Tibial nerve (tissue), 4 donors: ENCODE measurements at regions not wholly inside any gene's neighbourhood (a gene's known extent, or its start where the extent isn't known, plus 50 kb on each side); places are given as distances from the start of the nearest gene placed in this dataset.

Experiments
- DNase-seq, 2 donors: peaks; one replicate each; pipeline ENCODE4 v3.0.0-alpha.2; 2019; ENCODE audit warnings: low spot score in 2 of 2
- H3K27ac ChIP-seq, 4 donors: fragments of 200-600 bp; sonication (generic) in 3 of 4; one replicate each; pipeline ENCODE4 v1.5.1; 2017 to 2019; ENCODE audit warnings: mild to moderate bottlenecking in 1 of 4
- H3K27me3 ChIP-seq, 2 donors: fragments of 200-600 bp; sonication (generic) in 1 of 2; one replicate each; pipeline versions ENCODE4 v1.5.1 to v1.6.0; 2017 to 2019
- H3K36me3 ChIP-seq, 3 donors: fragments of 200-600 bp; sonication (generic); one replicate each; pipeline ENCODE4 v1.5.1; 2018 to 2019
- H3K4me1 ChIP-seq, 4 donors: fragments of 200-600 bp; sonication (generic) in 3 of 4; one replicate each; pipeline ENCODE4 v1.5.1; 2017 to 2019
- H3K4me3 ChIP-seq, 4 donors: fragments of 200-600 bp; sonication (generic) in 3 of 4; one replicate each; pipeline ENCODE4 v1.5.1; 2017 to 2019; ENCODE audit warnings: mild to moderate bottlenecking in 1 of 4, moderate library complexity in 1 of 4
- H3K9me3 ChIP-seq, 4 donors: fragments of 200-600 bp; sonication (generic) in 3 of 4; one replicate each; pipeline ENCODE4 v1.5.1; 2017 to 2019
- EP300 ChIP-seq, 2 donors: sonication (generic); formaldehyde crosslinking; IDR thresholded peaks; one replicate each; pipeline ENCODE4 v1.6.1; 2017; ENCODE audit warnings: antibody characterized with exemption in 2 of 2, mild to moderate bottlenecking in 1 of 2
- POLR2A ChIP-seq, 2 donors: fragments of 450-650 bp; IDR thresholded peaks; one replicate each; pipeline ENCODE4 v1.6.1; 2017; ENCODE audit warnings: antibody characterized with exemption in 2 of 2, mild to moderate bottlenecking in 2 of 2, moderate library complexity in 2 of 2
- WGBS, 2 donors: methylation state at CpG; one replicate each; pipeline ENCODE4 v1.1.5; 2018; 5-methylcytosine and 5-hydroxymethylcytosine counted together
- TF ChIP-seq, protein P1 (sequence below), 5 experiments: fragments of 200-600 bp in 3 of 5; fragments of 450-650 bp in 2 of 5; sonication (generic) in 3 of 5; IDR thresholded peaks; one replicate each; pipeline ENCODE4 v1.5.1; 2016 to 2019; ENCODE audit warnings: antibody characterized with exemption in 5 of 5, mild to moderate bottlenecking in 3 of 5, moderate library complexity in 2 of 5

DNA sequence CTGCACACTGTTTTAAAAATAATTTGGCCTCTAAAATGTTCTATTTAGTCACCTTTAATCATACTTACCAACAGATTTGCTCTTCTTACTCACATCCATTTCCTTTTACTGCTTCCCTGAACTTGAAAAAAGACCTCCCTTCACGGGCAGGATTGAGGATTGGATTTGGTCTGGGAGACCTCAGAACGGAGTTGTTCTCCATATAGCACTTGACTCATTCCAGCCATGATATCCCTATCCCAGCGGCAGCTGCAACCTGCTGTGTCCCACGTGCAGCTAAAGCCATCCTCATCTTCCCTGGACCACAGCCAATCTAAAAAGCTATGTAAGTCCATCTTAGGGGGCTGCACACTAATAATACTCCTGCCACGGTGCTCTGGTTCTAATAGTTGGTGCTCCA lies 97.0 kb upstream of the PTPRM start:
- H3K27me3 ChIP-seq = no peaks in the 10 kb centered on the region
- no peak for DNase-seq
- TF ChIP-seq, protein P1, sequence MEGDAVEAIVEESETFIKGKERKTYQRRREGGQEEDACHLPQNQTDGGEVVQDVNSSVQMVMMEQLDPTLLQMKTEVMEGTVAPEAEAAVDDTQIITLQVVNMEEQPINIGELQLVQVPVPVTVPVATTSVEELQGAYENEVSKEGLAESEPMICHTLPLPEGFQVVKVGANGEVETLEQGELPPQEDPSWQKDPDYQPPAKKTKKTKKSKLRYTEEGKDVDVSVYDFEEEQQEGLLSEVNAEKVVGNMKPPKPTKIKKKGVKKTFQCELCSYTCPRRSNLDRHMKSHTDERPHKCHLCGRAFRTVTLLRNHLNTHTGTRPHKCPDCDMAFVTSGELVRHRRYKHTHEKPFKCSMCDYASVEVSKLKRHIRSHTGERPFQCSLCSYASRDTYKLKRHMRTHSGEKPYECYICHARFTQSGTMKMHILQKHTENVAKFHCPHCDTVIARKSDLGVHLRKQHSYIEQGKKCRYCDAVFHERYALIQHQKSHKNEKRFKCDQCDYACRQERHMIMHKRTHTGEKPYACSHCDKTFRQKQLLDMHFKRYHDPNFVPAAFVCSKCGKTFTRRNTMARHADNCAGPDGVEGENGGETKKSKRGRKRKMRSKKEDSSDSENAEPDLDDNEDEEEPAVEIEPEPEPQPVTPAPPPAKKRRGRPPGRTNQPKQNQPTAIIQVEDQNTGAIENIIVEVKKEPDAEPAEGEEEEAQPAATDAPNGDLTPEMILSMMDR (IDR thresholded peaks at IDR 0.05) = no peak
- TF ChIP-seq POLR2A (IDR thresholded peaks at IDR 0.05) = no peak
- no peak for TF ChIP-seq EP300 (IDR thresholded peaks at IDR 0.05)
- H3K4me1 ChIP-seq = no peaks in the 10 kb centered on the region
- no peaks in the 10 kb centered on the region for H3K36me3 ChIP-seq
- H3K4me3 ChIP-seq = no peak overlapping the region
- H3K9me3 ChIP-seq = no peaks in the 10 kb centered on the region
- no peak overlapping the region for H3K27ac ChIP-seq
- 65 to 67% methylated on average over 5 of the region's 5 CpGs for WGBS, 2 donors

GRCh38 chr18:7470503-7470902 lies 96.6 kb upstream of the PTPRM start:
- no peak overlapping the region for H3K27ac ChIP-seq
- no peaks in the 10 kb centered on the region for H3K36me3 ChIP-seq
- H3K9me3 ChIP-seq = no peaks in the 10 kb centered on the region
- no peak overlapping the region for H3K4me3 ChIP-seq
- no peak for DNase-seq
- H3K27me3 ChIP-seq = no peaks in the 10 kb centered on the region
- TF ChIP-seq POLR2A (IDR thresholded peaks at IDR 0.05) = no peak
- no peaks in the 10 kb centered on the region for H3K4me1 ChIP-seq
- WGBS, 2 donors = 83 to 88% methylated on average over 3 of the region's 3 CpGs

DNA sequence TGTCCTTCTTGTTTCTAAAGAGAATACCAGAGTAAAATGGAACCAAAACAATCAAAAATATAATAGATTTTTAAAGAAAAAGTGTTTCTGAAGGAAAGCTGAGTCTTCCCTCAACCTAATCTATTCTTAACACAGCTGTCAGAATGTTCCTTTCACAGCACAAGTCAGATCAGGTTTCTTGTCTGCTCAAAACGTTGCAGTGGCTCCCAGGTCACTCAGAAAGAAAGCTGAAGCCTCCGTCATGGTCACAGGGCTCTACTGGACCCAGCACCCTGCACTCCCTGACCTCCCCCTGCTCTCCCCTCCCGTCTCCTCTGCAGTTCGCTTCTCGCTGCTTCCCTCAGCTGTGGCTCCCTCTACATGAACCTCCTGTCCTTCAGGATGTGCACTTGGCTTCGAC lies 90.7 kb upstream of the PTPRM start:
- H3K4me3 ChIP-seq = no peak overlapping the region
- TF ChIP-seq EP300 (IDR thresholded peaks at IDR 0.05) (no peak), POLR2A (IDR thresholded peaks at IDR 0.05) (no peak)
- TF ChIP-seq, protein P1 (IDR thresholded peaks at IDR 0.05) = no peak
- no peaks in the 10 kb centered on the region for H3K36me3 ChIP-seq
- H3K9me3 ChIP-seq = no peaks in the 10 kb centered on the region
- no peak overlapping the region for H3K27ac ChIP-seq
- no peaks in the 10 kb centered on the region for H3K4me1 ChIP-seq
- WGBS, 2 donors = 60 to 63% methylated on average over 6 of the region's 6 CpGs
- DNase-seq = no peak
- no peaks in the 10 kb centered on the region for H3K27me3 ChIP-seq

DNA sequence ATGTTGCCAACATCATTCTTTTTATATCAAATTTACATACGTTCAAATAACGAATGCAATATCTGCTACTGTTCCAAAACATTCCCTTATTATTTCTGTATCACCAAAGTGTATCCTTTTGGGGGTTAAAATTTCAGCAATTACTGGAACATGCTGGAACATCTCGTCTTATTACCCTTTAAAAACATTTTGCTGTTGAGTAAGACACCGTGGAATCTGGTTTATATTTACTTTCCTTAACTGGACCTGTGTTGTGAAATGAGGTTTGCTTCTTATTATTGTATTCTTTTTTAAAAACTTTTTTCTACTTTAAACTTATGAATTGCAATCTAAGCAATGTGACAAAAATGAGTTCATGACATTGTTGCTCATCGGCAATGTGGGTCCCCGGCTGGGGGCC lies 87.4 kb upstream of the PTPRM start:
- Histone ChIP-seq H3K4me1 (no peaks in the 10 kb centered on the region), H3K27me3 (no peaks in the 10 kb centered on the region), H3K4me3 (no peak overlapping the region), H3K36me3 (no peaks in the 10 kb centered on the region), H3K9me3 (no peaks in the 10 kb centered on the region), H3K27ac (no peak overlapping the region)
- 53 to 75% methylated on average over 6 of the region's 6 CpGs for WGBS, 2 donors
- TF ChIP-seq, protein P1 (IDR thresholded peaks at IDR 0.05) = no peak
- TF ChIP-seq EP300 (IDR thresholded peaks at IDR 0.05) = no peak
- TF ChIP-seq POLR2A (IDR thresholded peaks at IDR 0.05) = no peak
- DNase-seq = no peak

DNA sequence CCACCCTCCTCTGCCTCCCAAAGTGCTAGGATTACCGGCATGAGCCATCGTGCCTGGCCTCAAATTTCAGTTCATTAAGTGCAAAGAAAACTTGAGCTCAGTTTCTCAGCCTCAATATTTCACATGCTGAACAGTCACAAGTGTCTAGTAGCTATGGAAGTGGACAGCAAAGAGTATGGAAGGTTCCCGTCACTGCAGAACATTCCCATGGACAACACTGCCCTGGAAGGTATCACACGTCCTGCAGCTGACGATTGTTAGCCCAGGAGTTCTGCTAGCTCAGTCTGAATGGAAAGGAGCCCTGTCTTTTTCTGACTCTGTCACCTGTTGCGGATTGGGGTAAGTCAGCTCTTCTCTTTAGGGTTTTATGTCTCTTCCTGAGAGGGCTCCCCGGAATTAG lies 86.2 kb upstream of the PTPRM start:
- no peaks in the 10 kb centered on the region for H3K4me1 ChIP-seq
- TF ChIP-seq POLR2A (IDR thresholded peaks at IDR 0.05) (no peak), EP300 (IDR thresholded peaks at IDR 0.05) (no peak)
- TF ChIP-seq, protein P1 (IDR thresholded peaks at IDR 0.05) = no peak
- no peak overlapping the region for H3K27ac ChIP-seq
- DNase-seq = no peak
- H3K27me3 ChIP-seq = no peaks in the 10 kb centered on the region
- H3K9me3 ChIP-seq = no peaks in the 10 kb centered on the region
- no peak overlapping the region for H3K4me3 ChIP-seq
- 85 to 96% methylated on average over 7 of the region's 7 CpGs for WGBS, 2 donors
- no peaks in the 10 kb centered on the region for H3K36me3 ChIP-seq

DNA sequence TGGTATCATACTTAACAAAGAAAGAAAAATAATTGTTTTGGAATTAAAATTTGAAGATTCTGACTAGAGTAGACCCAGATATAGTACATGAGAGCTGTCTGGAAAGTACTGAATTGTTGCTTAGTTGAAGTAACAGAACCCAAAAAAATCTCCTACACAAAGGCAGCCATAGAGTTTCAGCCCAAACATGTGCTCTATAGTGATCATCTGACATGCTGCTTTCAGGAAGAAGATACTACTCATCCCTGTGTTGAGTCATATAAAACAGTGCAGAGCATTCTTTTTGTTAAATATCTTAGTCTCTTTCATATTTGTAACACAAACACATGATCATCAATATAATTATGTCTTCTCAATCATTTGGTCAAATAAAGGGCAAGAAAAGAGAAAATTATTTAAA lies 84.8 kb upstream of the PTPRM start:
- TF ChIP-seq POLR2A (IDR thresholded peaks at IDR 0.05) (no peak), EP300 (IDR thresholded peaks at IDR 0.05) (no peak)
- TF ChIP-seq, protein P1 (IDR thresholded peaks at IDR 0.05) = no peak

More for the DNA sequence above, 84.8 kb upstream of the PTPRM start:
- Histone ChIP-seq H3K27ac (no peak overlapping the region), H3K4me1 (no peaks in the 10 kb centered on the region), H3K9me3 (no peaks in the 10 kb centered on the region), H3K27me3 (no peaks in the 10 kb centered on the region), H3K4me3 (no peak overlapping the region), H3K36me3 (no peaks in the 10 kb centered on the region)
- DNase-seq = no peak
